GM21381 (cell line): ENCODE measurements at regions not wholly inside any gene's neighbourhood (a gene's known extent, or its start where the extent isn't known, plus 50 kb on each side); places are given as distances from the start of the nearest gene placed in this dataset.
"Not testable (repeated sequence)": the region's sequence is repeated elsewhere in the genome, so short reads cannot be mapped to it uniquely, and the experiment has no call there.

Source experiments
- ATAC-seq: cut with Tn5 transposase; IDR thresholded peaks from one replicate; pipeline ENCODE4 v1.9.1; 2021; ENCODE audit warnings: mild to moderate bottlenecking, moderate library complexity; ENCODE audit not compliant: unreplicated experiment

DNA sequence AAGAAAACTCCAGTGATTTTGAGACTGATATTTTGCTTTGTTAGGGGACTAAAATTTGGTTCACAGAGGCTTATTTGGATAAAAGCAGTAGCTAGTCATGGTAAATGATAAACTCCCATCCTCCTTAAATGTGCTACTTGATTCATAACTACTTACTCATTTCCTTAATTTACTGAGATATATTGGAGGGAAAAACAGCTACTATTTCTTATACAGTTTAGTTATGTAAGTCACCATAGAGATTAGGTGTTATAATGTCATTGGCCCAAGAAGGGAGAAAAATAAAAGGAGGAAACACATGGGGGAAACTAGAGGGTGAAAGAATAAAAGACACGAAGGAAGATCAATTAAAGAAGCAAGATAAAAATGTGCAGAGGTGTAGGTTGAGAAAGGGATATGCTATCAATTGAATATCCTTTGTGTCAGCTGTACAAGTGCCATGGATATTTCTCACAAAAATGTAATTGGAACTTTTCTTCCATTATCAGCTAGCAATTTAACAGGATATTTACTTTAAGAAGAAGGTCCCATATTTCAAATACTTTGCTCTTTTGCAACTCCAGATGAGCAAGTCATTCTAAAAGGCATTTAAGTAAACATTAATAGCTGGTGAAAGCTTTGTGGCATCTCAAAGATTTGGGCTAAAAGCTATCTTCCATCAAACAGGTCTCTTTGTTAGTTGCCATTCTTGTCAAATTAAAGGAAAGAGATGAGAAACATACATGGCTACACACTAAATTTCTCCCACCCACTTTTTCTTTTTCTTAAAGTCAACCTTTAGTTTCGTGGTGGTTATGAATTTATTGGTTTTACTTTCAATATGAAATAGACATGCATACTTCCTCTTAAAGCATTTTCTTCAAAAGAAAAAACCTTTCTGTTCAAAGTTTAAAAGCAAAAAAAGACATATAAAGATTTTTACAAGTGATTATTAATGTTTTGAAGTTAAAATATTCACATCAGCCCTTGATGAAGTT lies 439.5 kb downstream of the CCER1 start:
- ATAC-seq = peak; percentile 98

DNA sequence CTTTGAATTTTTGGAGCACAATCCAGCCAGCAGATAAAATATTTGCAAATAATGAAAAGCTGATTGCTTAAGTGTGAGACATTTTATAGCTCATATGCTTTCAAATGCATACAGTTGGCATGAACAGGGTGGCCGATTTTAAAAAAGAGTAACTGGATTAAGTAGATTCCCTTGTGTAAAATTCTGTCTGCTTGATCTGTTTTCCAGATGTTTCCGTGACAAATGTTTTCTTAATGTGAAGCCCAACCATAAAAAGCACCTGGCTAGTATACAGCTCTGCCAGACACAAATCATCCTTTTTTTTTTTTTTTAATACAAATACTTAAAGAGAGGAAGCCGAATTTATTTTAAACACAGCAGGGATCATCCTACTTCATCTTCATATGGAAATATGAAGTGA lies 440.7 kb downstream of the CCER1 start:
- ATAC-seq = no peak

DNA sequence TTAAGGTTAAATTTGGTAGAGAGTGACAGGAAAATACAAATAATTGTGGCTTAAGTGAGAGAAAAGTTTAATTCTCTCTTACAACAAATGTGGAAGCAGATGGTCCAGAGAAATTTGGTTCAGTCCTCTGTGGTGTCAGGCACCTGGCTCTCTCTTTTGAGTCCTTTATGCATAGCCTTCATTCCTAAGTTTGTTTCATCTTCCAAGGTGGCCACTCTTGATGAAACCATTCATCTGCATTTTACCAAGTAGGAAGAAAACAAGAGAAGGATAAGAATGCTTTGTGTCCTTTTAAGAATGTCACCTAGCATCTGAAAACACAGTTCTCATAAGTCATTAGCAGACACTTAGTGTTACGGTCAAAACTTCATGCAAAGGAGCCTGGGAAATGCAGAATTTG lies 442.5 kb downstream of the CCER1 start:
- no peak for ATAC-seq

DNA sequence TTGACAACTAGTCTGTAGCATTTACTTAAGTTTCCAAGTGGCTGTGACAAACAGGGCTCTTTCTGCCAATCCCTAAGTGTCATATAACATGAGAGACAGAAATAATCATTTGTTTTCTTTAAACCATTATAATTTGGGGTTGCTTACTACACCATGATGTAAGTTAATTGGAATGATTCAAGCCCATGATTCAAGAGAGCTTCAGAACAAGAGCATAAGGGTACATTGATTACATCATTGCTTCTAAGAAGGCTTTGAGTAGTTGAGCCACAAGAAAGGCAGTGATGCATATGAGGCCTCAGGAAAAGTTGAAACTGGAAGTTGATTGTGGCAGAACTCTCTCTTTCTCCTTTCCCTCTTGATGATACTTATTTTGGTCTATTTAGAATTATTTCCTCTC lies 444.0 kb downstream of the CCER1 start:
- ATAC-seq = no peak

DNA sequence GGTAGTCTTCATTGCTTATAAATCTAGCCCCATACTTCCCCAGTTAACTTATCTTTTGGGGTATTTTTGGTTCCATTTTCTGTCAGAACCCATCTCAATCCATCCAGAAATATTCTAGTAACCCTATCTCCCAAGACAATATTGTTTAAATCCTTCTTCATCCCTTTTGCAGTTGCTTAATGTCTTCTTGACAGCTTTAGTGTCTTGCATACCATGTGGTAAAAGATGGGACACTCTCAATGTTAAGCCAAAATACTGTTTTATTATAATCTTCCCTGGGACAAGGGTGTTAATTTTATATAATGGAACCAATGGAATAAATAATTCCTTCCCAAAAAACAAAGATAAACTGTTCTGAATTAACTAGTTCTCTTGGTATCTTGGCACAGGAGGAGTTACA lies 450.2 kb downstream of the CCER1 start:
- no peak for ATAC-seq

DNA sequence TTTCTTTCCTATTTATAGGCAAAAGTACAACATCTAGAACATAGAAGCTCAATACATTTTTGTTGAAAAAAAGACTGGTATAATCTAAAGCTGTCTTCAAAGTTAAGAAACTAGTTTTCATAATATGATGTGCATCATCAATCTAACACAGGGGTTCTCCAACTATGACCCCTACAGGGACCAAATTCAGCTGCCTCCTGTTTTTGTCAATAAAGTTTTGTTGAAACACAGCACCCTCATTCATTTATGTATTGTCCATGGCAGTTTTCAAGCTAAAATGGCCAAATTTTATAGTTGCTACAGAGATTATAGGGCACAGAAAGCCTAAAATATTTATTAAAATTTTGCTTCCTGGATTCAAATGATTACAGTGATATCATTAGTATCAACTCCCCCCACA lies 452.9 kb downstream of the CCER1 start:
- no peak for ATAC-seq

DNA sequence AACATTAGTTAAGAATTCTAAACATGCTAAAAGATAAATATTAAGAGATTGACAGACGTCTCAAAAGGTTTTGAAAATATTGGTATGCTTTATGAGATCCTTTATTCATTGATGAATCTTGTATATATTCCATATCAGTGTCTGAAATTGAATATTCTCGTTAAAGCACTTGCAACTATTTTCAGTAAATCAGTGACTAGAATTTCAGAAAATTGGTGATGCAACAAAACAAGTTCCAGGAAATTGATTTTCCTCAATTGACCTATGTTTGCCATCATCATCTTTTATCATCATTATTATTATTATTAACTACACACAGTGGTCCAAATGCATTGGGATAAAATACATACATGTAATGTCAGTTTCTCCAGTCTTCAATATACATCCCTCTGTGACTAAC lies 453.6 kb downstream of the CCER1 start:
- no peak for ATAC-seq

DNA sequence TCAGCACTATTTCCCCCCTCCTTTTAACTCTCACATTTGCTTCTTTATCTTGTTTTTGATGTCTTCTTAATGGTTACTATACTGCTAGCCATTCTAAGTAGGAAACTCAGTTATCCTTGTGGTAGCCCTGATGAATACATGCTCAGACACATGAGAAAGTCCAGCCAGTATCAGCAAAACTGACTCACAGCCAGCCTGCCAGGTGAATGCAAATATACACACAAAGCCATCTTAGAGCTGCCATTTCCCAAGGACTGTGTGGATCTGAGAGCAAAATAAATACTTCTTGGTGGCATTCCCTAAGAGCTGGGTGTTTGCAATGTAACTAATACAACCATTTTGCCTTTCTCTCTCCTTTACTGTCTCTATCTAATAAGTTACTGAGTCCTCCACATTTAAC lies 455.2 kb downstream of the CCER1 start:
- no peak for ATAC-seq

DNA sequence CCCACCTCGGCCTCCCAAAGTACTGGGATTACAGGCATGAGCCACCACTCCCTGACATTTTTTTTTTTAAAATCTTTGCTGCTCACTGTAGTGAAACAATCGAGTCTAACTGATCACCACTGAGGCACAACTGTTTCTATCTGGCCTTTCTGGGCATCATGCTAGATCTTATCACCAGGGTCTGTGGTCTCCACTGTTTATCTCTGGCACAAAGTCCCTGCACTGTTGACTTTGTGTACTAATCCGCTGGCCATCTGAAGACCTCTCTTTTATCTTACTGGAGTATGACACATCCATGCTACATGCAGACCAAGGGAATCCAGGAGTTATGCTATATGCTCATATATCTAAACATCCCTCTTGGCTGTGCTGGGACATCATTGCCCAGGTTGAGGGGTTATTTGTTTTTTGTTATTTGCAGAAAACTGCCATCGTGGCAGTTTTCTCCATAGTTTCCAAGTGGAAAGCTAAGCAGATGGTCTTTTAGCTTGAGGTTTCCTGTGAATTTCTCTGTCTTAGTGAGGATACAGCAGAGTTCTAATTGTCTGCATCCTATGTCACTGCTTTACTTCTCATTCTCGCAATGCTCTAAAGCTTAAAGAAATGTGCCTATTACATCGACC lies 456.9 kb downstream of the CCER1 start:
- ATAC-seq = no peak

DNA sequence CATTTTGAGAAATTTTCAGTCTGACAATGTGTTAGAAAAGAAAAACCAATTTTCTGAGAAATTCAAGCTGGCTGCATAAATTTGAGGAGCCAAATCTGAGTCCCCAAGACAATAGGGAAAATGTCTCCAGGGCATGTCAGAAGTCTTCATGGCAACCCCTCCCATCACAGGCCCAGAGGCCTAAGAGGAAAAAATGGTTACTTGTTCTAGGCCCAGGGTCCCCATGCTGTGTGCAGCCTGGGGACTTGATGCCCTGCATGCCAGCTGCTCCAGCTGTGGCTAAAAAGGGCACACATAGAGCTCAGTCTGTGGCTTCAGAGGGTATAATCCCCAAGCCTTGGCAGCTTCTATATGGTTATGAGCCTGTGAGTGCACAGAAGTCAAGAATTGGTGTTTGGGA lies 464.6 kb downstream of the CCER1 start:
- no peak for ATAC-seq

DNA sequence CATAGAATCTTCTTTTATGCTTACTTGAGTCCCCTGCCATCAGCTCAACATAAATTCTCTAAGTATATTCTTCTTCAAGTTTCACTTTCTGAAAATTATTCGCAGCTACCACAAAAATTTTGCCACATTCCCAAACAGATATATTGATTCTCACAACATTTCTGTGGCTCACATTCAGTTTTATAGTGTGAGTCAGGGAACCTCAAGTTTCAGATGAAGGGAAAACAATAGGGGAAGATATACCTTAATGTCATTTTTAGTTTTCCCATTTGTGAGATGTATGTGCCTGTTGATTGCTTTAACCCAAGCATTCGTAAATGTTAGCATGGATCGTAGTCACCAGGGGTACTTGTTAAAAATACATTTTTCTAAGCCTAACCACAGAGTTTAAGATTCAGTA lies 465.8 kb downstream of the CCER1 start:
- ATAC-seq = no peak

DNA sequence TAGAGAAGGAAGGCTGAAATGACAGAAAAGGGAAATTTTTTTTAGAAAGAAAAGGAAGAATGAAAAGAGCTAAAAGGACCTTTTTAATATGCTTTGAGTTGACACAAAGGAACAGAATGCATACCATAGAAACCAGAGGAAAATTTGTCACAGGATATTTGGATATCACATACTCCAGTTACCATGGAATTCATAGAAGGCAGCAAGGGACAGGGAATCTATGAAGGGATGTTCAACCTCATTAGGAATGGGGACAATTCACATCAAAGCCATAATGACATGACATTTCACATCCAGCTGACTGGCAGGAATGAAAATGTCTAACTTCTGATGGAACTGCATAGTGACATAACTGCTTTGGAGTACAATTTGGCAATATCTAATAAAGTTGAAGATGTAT lies 469.4 kb downstream of the CCER1 start:
- no peak for ATAC-seq

DNA sequence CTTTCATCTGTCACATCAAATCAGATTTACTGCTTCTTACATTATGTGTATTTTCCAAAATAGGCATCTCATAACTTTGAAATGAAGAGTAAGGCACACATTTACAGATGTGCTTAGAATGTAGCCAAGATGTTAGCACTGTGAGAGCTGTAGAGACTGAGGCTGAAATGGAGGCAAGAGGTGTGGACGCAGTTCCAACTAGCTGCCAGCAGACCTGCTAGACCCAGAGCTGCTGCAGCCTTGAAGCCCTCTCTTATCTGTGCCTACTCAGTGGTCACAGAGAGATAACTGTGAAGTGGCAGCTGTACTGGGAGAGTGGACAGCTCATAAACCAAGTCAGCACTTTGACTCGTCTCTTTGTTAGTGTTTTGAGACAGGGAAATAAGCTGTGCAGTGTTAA lies 470.9 kb downstream of the CCER1 start:
- ATAC-seq = no peak

DNA sequence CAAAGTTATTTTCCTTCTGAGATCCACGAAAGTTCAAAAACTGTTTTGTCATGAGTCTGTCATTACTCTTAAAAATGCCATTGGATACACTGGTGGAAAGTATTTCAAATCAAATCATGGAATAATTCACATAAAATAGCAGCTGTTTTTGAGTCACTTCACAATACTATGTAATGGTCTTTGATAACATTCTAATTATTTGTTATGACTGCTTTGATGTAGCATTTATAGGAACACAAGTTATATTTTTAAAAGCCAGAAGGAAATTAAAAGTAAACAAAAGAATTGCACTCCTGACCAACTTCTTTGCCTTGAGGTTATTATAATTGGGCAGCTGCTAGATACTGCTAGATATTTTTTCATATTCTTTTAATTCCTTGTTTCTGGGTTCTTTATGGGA lies 473.2 kb downstream of the CCER1 start:
- no peak for ATAC-seq

DNA sequence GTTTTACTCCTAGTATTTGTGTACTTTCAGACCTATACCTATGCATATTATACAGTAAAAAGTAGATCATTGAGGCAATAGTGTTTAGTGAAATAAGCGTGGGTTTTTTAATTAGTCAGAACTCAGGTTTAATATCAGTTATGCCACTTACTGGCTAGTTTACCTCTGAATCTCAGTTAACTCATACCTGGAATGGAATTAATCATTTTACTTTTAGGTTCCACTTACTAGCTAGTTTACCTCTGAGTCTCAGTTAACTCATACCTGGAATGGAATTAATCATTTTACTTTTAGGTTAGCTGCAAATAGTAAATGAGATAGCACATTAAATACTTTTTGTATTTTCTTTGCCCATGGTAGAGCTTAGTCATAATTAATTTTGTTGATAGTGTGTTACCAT lies 475.7 kb downstream of the CCER1 start:
- ATAC-seq = no peak

DNA sequence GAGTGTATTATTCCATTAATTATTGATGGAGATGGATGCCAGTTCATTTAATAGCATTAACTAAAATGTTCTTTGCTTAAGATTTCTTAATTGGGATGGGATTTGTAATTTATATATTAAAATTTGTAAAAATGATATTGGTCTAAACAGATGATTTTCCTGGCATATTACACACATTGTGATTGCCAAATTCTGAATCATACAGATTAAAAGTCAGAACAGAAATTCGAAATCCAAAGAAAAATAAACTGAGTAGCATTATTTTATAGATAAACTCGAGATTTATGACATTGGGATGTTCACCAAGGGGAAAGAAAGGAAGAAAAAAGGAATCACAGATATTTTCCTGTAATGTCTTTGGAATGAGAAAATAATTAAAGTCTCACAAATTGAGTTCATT lies 481.1 kb downstream of the CCER1 start:
- ATAC-seq = no peak

DNA sequence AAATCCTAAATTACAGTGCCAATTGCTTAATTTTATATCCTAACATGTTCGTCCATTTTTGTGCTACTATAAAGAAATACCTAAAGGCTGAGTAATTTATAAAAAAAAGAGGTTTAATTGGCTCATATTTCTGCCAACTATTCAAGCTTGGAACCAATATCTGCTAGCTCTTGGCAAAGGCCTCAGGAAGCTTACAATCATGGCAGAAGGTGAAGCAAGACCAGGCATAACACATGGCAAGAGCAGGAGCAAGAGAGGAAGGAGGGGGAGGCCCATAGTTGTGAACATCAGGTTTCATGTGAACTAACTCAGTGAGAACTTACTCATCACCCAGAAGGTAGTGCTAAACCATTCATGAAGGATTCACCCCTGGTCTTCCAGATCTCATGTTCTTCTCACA lies 494.3 kb downstream of the CCER1 start:
- no peak for ATAC-seq

DNA sequence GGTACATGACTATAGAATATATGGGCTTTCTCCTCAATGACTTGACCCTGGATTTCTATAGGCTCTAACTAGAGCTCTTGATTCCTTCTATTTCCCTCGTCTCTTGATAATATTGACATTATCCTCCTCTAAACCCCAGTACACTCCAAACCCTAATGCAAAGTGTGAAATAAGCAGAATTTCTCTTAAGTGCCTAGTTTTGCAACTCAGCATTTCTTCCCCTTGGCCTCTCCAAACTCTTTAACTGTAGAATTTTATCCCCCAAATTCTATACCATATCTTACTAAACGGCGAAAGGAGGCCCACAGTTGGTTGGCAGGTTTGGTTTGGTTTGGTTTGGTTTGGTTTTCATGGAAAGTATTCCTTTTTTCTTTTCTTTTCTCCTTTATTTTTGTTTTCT lies 498.7 kb downstream of the CCER1 start:
- no peak for ATAC-seq

DNA sequence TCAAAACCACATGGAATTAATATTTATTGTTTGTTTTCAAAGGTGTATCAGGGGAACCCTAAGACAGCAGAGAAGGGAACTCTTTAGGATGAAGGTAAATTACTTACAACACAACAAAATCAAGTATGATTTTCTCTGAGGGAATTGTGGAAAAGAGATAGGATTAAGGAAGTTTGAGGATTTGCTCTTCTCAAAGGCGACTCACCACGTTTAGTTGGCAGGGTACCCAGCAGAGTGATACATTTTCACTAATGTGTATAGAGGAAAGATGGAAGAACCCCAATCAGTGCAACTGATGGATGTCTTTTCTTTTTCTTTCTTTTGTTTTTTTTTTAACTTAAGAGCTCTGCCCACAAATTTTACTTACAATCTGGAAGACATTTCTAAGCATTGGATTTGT lies 499.2 kb downstream of the CCER1 start:
- no peak for ATAC-seq

DNA sequence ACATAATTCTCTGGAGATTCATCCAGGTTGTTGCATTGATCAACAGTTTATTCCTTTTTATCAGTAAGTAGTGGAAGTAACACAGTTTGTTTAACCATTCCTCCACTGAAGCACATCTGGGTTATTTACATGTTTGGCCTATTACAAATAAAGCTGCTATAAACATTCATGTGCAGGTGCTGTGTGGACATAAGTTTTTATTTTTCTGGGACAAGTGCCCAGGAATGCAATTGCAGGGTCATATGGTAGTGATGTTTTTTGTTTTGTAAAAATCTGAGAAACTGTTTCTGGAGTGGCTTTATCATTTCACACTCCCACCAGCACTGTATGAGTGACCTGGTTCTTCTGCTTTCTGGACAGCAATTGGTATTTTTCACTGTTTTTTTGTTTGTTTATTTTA lies 505.4 kb downstream of the CCER1 start:
- ATAC-seq = no peak

DNA sequence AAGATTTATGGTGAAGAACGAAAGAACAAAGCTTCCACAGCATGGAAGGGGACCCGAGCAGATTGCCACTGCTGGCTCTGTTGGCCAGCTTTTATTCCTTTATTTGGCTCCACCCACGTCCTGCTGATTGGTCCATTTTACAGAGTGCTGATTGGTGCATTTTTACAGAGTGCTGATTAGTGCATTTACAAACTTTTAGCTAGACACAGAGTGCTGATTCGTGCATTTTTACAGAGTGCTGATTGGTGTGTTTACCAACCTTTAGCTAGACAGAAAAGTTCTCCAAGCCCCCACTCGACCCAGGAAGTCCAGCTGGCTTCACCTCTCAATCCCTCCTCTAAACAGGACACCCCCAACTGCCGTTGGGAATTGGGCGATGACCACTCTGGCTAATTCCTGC lies 511.5 kb downstream of the CCER1 start:
- ATAC-seq = not testable (repeated sequence)

DNA sequence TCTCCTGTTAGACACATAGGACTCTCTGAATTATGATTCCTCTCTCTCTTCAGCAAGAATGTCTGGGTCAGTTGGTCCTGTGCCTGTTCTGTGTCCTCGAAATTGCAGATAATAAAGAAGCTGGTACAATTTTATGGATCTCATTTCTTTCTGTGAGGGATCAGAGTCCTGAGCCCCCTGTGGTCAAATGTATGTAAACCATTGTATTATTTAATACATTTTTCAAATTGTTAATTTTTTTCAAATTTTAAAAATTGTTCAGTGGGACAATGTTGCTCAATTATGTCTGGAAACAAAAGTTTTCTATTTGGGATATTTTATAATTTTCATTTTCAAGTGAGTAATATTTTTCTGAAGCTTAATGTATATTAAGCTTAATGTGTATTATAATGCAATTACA lies 513.5 kb downstream of the CCER1 start:
- no peak for ATAC-seq

DNA sequence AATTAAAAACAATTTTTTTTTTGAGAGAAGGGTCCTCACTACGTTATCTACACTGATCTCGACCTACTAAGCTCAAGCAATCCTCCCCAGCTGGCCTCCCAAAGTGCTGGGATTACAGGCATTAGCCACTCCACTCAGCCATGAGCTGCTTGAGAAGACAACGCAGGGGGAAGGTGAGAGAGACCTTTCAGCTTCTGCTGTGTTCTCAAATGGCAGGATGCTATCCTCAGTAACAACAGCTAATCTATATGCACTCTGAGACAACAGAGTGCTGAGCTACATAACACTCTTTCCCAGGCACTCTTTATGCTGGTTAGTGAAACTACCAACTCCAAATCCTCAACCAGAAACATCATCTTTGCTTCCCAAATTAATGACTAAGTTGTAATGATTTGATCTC lies 526.1 kb downstream of the CCER1 start:
- ATAC-seq = no peak
